ENCODE measurements at regions not wholly inside any gene's neighbourhood (a gene's known extent, or its start where the extent isn't known, plus 50 kb on each side); places are given as distances from the start of the nearest gene placed in this dataset.

DNA sequence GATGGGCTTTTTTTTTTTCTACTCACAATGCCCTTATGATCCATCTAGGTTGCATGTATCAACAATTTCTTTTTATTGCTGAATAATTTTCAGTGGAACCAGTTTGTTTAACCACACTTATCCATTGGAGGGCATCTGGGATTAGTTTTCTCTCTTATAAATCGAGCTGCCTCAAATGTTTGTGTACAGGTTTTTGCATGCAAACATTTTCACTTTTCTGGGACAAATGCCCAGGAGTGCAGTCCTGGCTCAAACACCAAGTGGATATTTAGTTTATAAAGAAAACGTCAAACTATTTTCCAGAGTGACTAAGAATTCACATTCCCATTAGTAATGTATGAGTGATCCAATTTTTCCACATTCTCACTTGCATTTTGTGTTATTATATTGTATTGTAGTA is 313.4 kb downstream of the CXCL12 start:
- intact Hi-C loops (cut with micrococcal nuclease; ENCODE audit: unreplicated experiment) (no loop called here), in situ Hi-C loops (cut with HindIII; ENCODE audit: low pct_unique_long_range_greater_than_20kb, low sequenced_read_pairs) (no loop called here)
- Histone ChIP-seq H3K4me3 (ENCODE audit: low read depth in 2 of 2, low read length in 2 of 2) (no peak overlapping the region), H3K27ac (ENCODE audit: low read length) (no peak overlapping the region), H3K36me3 (ENCODE audit: control insufficient read depth, insufficient read depth, low read length) (no peaks in the 10 kb centered on the region), H3K4me1 (ENCODE audit: control insufficient read depth, insufficient read depth, low read length) (no peaks in the 10 kb centered on the region), H3K27me3 (ENCODE audit: control insufficient read depth, insufficient read depth, low read length) (no peaks in the 10 kb centered on the region), H3K9me3 (ENCODE audit: control insufficient read depth, insufficient read depth, low read depth, low read length) (no peaks in the 10 kb centered on the region)
- no TSS peak for BruUV-seq (replicated peaks)
- CTCF ChIA-PET, result no interaction called here
- POLR2A ChIA-PET, result no interaction called here
- no peak for DNase-seq (ENCODE audit: low read depth, low spot score)
- ATAC-seq, result no peak
- TF ChIP-seq, protein P1, sequence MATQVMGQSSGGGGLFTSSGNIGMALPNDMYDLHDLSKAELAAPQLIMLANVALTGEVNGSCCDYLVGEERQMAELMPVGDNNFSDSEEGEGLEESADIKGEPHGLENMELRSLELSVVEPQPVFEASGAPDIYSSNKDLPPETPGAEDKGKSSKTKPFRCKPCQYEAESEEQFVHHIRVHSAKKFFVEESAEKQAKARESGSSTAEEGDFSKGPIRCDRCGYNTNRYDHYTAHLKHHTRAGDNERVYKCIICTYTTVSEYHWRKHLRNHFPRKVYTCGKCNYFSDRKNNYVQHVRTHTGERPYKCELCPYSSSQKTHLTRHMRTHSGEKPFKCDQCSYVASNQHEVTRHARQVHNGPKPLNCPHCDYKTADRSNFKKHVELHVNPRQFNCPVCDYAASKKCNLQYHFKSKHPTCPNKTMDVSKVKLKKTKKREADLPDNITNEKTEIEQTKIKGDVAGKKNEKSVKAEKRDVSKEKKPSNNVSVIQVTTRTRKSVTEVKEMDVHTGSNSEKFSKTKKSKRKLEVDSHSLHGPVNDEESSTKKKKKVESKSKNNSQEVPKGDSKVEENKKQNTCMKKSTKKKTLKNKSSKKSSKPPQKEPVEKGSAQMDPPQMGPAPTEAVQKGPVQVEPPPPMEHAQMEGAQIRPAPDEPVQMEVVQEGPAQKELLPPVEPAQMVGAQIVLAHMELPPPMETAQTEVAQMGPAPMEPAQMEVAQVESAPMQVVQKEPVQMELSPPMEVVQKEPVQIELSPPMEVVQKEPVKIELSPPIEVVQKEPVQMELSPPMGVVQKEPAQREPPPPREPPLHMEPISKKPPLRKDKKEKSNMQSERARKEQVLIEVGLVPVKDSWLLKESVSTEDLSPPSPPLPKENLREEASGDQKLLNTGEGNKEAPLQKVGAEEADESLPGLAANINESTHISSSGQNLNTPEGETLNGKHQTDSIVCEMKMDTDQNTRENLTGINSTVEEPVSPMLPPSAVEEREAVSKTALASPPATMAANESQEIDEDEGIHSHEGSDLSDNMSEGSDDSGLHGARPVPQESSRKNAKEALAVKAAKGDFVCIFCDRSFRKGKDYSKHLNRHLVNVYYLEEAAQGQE (IDR thresholded peaks at IDR 0.05; ENCODE audit: insufficient read depth in 1 of 2, low read depth in 2 of 2, low read length in 1 of 2), result no peak
- TF ChIP-seq, protein P2, sequence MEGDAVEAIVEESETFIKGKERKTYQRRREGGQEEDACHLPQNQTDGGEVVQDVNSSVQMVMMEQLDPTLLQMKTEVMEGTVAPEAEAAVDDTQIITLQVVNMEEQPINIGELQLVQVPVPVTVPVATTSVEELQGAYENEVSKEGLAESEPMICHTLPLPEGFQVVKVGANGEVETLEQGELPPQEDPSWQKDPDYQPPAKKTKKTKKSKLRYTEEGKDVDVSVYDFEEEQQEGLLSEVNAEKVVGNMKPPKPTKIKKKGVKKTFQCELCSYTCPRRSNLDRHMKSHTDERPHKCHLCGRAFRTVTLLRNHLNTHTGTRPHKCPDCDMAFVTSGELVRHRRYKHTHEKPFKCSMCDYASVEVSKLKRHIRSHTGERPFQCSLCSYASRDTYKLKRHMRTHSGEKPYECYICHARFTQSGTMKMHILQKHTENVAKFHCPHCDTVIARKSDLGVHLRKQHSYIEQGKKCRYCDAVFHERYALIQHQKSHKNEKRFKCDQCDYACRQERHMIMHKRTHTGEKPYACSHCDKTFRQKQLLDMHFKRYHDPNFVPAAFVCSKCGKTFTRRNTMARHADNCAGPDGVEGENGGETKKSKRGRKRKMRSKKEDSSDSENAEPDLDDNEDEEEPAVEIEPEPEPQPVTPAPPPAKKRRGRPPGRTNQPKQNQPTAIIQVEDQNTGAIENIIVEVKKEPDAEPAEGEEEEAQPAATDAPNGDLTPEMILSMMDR (IDR thresholded peaks at IDR 0.05), result no peak
- TF ChIP-seq SIN3A (IDR thresholded peaks at IDR 0.05; ENCODE audit: borderline replicate concordance, insufficient read depth, low read depth, low read length), result no peak
- no peak for TF ChIP-seq TCF7L2 (IDR thresholded peaks at IDR 0.05; ENCODE audit: low read depth, low read length)
- no peak for TF ChIP-seq POLR2AphosphoS5 (IDR thresholded peaks at IDR 0.05; ENCODE audit: low read depth, low read length)

DNA sequence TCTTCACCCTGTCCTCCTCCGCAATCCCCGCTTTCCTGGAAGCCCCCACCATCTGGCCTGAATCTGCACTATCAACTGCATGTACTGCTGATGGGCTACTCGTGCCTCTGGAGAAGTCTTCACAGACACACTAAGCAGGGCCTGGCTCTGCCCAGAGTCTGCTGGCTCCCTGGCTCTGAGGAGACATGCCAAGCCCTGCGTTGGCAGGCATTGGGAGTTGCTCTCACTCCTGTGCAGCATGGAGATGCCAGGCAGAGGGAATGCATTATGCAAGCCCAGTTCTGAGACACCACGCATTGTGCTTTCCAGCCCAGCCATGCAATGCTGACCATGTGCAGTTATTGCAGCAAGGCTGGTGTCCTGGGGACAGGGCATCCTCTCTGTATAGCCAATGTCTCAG is 314.6 kb downstream of the CXCL12 start:
- ATAC-seq (no peak), DNase-seq (ENCODE audit: low read depth, low spot score) (no peak)
- CTCF ChIA-PET, result no interaction called here
- Histone ChIP-seq H3K4me3 (ENCODE audit: low read depth in 2 of 2, low read length in 2 of 2) (no peak overlapping the region), H3K9me3 (ENCODE audit: control insufficient read depth, insufficient read depth, low read depth, low read length) (no peaks in the 10 kb centered on the region), H3K36me3 (ENCODE audit: control insufficient read depth, insufficient read depth, low read length) (no peaks in the 10 kb centered on the region), H3K4me1 (ENCODE audit: control insufficient read depth, insufficient read depth, low read length) (no peaks in the 10 kb centered on the region), H3K27me3 (ENCODE audit: control insufficient read depth, insufficient read depth, low read length) (no peaks in the 10 kb centered on the region), H3K27ac (ENCODE audit: low read length) (no peak overlapping the region)
- BruUV-seq (replicated peaks), result no TSS peak
- POLR2A ChIA-PET, result no interaction called here
- TF ChIP-seq SIN3A (IDR thresholded peaks at IDR 0.05; ENCODE audit: borderline replicate concordance, insufficient read depth, low read depth, low read length) (no peak), POLR2AphosphoS5 (IDR thresholded peaks at IDR 0.05; ENCODE audit: low read depth, low read length) (no peak), TCF7L2 (IDR thresholded peaks at IDR 0.05; ENCODE audit: low read depth, low read length) (no peak)
- TF ChIP-seq, protein P2 (IDR thresholded peaks at IDR 0.05), result no peak
- TF ChIP-seq, protein P1 (IDR thresholded peaks at IDR 0.05; ENCODE audit: insufficient read depth in 1 of 2, low read depth in 2 of 2, low read length in 1 of 2), result no peak
- in situ Hi-C loops (cut with HindIII; ENCODE audit: low pct_unique_long_range_greater_than_20kb, low sequenced_read_pairs) (no loop called here), intact Hi-C loops (cut with micrococcal nuclease; ENCODE audit: unreplicated experiment) (no loop called here)
